ENCODE measurements at regions not wholly inside any gene's neighbourhood (a gene's known extent, or its start where the extent isn't known, plus 50 kb on each side); places are given as distances from the start of the nearest gene placed in this dataset.

DNA sequence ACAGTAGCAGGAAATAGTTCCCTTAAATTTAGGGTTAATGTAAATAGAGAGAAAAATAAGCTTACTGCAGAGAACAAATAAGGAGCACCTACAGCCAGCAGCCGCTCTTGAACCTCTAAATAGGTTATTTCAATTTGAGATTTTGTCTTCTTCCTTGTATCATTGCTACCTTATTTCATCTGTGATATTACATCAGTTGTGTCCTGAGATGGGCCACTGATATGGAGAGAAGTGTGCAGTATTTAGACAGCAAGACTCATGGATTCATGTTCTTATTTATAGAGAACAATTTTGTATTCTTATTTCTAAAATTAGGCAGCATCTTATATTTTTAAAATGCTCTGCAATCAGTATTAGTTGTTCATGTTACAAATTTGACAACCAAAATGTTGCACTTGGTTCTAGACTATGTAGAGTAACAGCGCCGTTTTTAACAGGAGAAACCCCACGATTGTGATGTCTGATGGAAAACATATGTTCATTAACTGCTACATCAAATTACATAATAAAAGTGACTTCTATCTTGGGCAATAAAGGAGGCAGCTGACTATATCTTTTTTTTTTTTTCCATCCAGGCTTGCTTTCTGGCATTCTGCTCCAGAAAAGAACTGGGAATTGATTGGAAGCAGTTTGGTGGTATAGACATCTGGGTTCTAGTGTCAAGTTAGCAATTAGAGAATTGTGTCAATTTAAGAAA lies 117.9 kb downstream of the CAND1 start:
- TF ChIP-seq, protein P1, sequence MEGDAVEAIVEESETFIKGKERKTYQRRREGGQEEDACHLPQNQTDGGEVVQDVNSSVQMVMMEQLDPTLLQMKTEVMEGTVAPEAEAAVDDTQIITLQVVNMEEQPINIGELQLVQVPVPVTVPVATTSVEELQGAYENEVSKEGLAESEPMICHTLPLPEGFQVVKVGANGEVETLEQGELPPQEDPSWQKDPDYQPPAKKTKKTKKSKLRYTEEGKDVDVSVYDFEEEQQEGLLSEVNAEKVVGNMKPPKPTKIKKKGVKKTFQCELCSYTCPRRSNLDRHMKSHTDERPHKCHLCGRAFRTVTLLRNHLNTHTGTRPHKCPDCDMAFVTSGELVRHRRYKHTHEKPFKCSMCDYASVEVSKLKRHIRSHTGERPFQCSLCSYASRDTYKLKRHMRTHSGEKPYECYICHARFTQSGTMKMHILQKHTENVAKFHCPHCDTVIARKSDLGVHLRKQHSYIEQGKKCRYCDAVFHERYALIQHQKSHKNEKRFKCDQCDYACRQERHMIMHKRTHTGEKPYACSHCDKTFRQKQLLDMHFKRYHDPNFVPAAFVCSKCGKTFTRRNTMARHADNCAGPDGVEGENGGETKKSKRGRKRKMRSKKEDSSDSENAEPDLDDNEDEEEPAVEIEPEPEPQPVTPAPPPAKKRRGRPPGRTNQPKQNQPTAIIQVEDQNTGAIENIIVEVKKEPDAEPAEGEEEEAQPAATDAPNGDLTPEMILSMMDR (IDR thresholded peaks at IDR 0.05): no peak
- TF ChIP-seq EP300 (IDR thresholded peaks at IDR 0.05): no peak

All from stomach (tissue), 4 donors.